Activated naive CD8-positive, alpha-beta T cell treated with anti-CD3 and anti-CD28 coated beads for 36 hours (primary cell): ENCODE measurements at regions not wholly inside any gene's neighbourhood (a gene's known extent, or its start where the extent isn't known, plus 50 kb on each side); places are given as distances from the start of the nearest gene placed in this dataset.
"Not testable (repeated sequence)": the region's sequence is repeated elsewhere in the genome, so short reads cannot be mapped to it uniquely, and the experiment has no call there.

Experiments used
- DNase-seq: peaks from one replicate; pipeline ENCODE4 v3.0.0; 2021
- H3K27ac Mint-ChIP-seq: one replicate; pipeline ENCODE4 v1.8.0; 2022; ENCODE audit warnings: mild to moderate bottlenecking, moderate library complexity, mixed read lengths
- H3K27me3 Mint-ChIP-seq: one replicate; pipeline ENCODE4 v1.8.0; 2022; ENCODE audit warnings: mild to moderate bottlenecking, mixed read lengths
- H3K36me3 Mint-ChIP-seq: one replicate; pipeline ENCODE4 v1.8.0; 2021; ENCODE audit warnings: mild to moderate bottlenecking, mixed read lengths
- H3K4me1 Mint-ChIP-seq: one replicate; pipeline ENCODE4 v1.8.0; 2021; ENCODE audit warnings: mixed read lengths
- H3K4me3 Mint-ChIP-seq: one replicate; pipeline ENCODE4 v1.8.0; 2022; ENCODE audit warnings: mild to moderate bottlenecking, moderate library complexity, mixed read lengths
- H3K9me3 Mint-ChIP-seq: one replicate; pipeline ENCODE4 v1.8.0; 2022; ENCODE audit warnings: mixed read lengths

DNA sequence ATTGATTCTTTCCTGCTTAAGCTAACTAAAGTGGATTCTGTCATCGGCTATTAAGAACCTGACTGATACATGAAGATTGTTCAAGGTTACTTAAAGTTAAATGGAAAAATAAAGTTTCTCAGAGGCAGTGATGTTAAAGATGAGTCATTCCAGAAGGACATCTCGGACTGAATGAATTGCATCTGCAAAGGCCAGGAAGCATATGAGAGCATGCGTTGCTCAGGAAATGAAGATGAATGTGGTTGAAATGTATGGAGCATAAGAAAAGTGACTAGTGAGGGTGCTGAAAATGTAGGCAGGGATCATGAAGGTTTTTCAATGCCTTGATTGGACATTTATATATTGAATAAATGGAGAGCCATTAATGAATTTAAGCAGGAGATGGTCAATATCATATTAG, 133.9 kb upstream of the GHITM start:
- Mint-ChIP-seq H3K9me3 (no peaks in the 10 kb centered on the region), H3K4me3 (no peak overlapping the region), H3K36me3 (no peaks in the 10 kb centered on the region), H3K4me1 (no peaks in the 10 kb centered on the region), H3K27me3 (peaks cover 21% of the 10 kb centered on the region), H3K27ac (no peak overlapping the region)
- no peak for DNase-seq

DNA sequence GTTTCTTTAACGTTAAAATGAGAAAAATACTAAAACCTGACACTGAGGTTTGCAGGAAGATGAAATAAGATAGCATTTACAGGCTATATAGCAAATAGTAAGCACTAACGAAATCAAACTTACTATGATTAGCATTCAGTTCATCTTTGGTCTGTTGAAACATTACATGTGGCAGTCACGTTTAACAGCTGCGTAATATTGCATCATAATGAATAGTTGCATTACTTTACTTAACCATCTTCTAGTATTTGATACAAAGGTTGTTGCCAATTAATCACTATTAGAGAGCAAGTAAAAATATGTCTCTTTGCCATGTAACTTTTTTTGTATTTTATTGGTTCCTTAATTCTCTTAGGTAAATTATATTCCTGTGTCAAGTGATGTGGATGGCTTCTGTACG, 131.8 kb upstream of the GHITM start:
- peaks cover 29% of the 10 kb centered on the region for H3K27me3 Mint-ChIP-seq
- no peak overlapping the region for H3K4me3 Mint-ChIP-seq
- H3K36me3 Mint-ChIP-seq, result no peaks in the 10 kb centered on the region
- no peaks in the 10 kb centered on the region for H3K4me1 Mint-ChIP-seq
- no peak overlapping the region for H3K27ac Mint-ChIP-seq
- no peak for DNase-seq
- H3K9me3 Mint-ChIP-seq, result no peaks in the 10 kb centered on the region

DNA sequence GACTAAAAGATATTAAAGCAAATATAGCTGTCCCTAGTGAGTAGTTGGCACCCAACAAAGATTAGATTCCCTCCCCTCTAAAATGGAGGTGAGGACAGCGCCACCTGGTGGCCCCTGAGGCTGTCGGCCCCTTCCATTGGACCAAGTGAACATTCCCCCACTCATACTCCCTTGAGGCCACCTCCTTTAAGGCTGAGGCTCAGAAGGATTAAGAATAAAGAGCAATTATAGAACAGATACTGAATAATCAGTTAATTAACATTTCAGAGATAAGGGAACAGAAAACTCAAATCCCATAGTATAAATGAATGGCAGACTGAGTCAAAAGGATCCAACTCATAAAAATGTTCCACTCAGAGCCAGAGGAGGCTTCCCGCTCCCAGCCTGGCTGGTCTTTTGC, 130.4 kb upstream of the GHITM start:
- Mint-ChIP-seq H3K36me3 (no peaks in the 10 kb centered on the region), H3K9me3 (no peaks in the 10 kb centered on the region), H3K27ac (no peak overlapping the region), H3K27me3 (peaks cover 31% of the 10 kb centered on the region), H3K4me3 (no peak overlapping the region), H3K4me1 (no peaks in the 10 kb centered on the region)
- DNase-seq, result peak; percentile 16

DNA sequence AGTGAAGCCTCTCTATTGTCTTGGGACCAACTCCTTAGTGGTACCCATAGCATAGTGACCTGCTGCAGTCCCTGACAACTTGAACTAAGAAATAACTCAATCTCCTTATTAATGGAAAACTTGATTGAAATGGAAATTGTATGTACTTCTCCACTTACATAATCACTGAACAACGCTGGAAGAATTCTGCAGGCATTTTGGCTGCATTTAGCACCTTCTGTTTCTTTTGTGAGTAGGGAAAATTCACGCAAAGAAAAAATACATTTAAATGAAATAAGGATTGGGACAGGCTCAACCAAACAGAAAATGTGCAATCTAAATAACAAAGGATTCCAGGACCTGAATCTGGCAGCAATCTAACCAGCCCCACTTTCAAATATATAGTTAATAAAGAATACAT, 126.9 kb upstream of the GHITM start:
- H3K4me3 Mint-ChIP-seq, result no peak overlapping the region

DNA sequence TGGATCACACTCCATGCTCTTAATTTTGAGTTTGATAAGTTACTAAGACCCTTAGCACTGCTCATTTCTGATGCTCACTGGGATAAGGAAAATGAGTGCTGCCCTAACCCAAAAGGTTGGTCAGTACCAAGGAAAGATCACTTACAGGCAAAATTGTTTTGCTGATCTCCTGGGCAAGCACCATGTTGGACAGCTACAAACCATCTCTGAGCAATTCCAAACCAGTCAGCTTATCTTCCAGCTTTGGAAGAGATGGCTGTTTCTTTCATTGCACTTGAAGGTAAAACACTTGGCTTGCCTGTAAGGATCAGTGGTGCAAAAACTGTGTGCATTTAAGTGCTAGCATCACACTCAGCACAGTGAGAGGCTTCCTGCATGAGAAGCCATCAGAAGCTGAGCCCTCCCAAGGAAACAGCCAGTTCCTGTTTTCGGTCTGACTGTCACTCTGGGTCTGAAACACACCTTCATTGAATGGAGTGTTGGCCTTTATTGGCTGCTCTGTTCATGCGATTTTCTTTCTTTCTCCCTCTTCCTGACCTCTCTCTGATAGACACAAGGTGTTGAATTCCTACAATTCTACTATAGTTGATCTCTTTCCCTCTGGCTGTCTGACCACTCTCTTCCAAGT, 126.4 kb upstream of the GHITM start:
- Mint-ChIP-seq H3K36me3 (no peaks in the 10 kb centered on the region), H3K4me1 (no peaks in the 10 kb centered on the region), H3K4me3 (no peak overlapping the region), H3K9me3 (no peaks in the 10 kb centered on the region), H3K27me3 (peaks cover 37% of the 10 kb centered on the region), H3K27ac (no peak overlapping the region)
- DNase-seq, result no peak

More for the DNA sequence above, 126.9 kb upstream of the GHITM start:
- Mint-ChIP-seq H3K27ac (no peak overlapping the region), H3K27me3 (peaks cover 36% of the 10 kb centered on the region), H3K36me3 (no peaks in the 10 kb centered on the region), H3K4me1 (no peaks in the 10 kb centered on the region), H3K9me3 (no peaks in the 10 kb centered on the region)
- DNase-seq, result no peak

- H3K36me3 Mint-ChIP-seq, result no peaks in the 10 kb centered on the region
- H3K27ac Mint-ChIP-seq, result no peak overlapping the region
- no peaks in the 10 kb centered on the region for H3K4me1 Mint-ChIP-seq
- H3K9me3 Mint-ChIP-seq, result no peaks in the 10 kb centered on the region
- H3K27me3 Mint-ChIP-seq, result peaks cover 16% of the 10 kb centered on the region
- no peak for DNase-seq
- no peak overlapping the region for H3K4me3 Mint-ChIP-seq
These were observed 123.3 kb upstream of the GHITM start for GRCh38 chr10:84015877-84016595.

GRCh38 chr10:84018826-84019225, 120.5 kb upstream of the GHITM start:
- H3K9me3 Mint-ChIP-seq, result peaks cover 12% of the 10 kb centered on the region
- H3K36me3 Mint-ChIP-seq, result no peaks in the 10 kb centered on the region
- DNase-seq, result no peak
- peaks cover 15% of the 10 kb centered on the region for H3K27me3 Mint-ChIP-seq
- H3K4me1 Mint-ChIP-seq, result no peaks in the 10 kb centered on the region
- H3K27ac Mint-ChIP-seq, result no peak overlapping the region
- H3K4me3 Mint-ChIP-seq, result no peak overlapping the region

GRCh38 chr10:84019854-84020458, 119.4 kb upstream of the GHITM start:
- not testable (repeated sequence) for DNase-seq, H3K27ac Mint-ChIP-seq

GRCh38 chr10:84026821-84027257, 112.5 kb upstream of the GHITM start:
- Mint-ChIP-seq H3K27ac (no peak overlapping the region), H3K4me1 (no peaks in the 10 kb centered on the region), H3K4me3 (no peak overlapping the region), H3K36me3 (no peaks in the 10 kb centered on the region), H3K9me3 (peaks cover 17% of the 10 kb centered on the region), H3K27me3 (peaks cover 3% of the 10 kb centered on the region)
- DNase-seq, result peak; percentile 8

More at GRCh38 chr10:84019854-84020458, 119.4 kb upstream of the GHITM start:
- not testable (repeated sequence) for H3K4me1 Mint-ChIP-seq, H3K27me3 Mint-ChIP-seq, H3K36me3 Mint-ChIP-seq, H3K4me3 Mint-ChIP-seq
- peaks cover 17% of the 10 kb centered on the region for H3K9me3 Mint-ChIP-seq

- H3K4me1 Mint-ChIP-seq, result no peaks in the 10 kb centered on the region
- H3K27me3 Mint-ChIP-seq, result no peaks in the 10 kb centered on the region
- no peak overlapping the region for H3K4me3 Mint-ChIP-seq
- no peak overlapping the region for H3K27ac Mint-ChIP-seq
- peaks cover 1% of the 10 kb centered on the region for H3K9me3 Mint-ChIP-seq
- DNase-seq, result no peak
- no peaks in the 10 kb centered on the region for H3K36me3 Mint-ChIP-seq
These were observed 109.5 kb upstream of the GHITM start for GRCh38 chr10:84029840-84030239.

DNA sequence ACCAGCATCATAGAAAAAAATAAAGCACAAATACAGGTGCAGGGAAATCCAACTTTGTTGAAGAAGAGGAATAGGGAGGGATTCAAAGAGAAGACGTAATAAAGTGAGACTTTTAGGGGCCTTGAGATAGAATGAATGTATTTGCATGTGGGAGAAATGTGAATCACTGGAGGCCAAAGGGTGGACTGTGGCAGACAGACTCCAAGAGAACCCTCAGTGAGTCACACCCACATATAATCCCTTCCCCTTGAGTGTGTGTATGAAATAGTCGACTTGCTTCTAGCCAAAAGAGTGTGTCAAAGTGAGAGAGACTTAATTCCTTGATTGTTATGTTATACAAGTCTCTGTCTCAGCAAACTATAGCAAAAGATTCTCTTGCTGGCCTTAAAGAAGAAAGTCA, 101.3 kb upstream of the GHITM start:
- no peaks in the 10 kb centered on the region for H3K4me1 Mint-ChIP-seq
- no peak for DNase-seq
- H3K4me3 Mint-ChIP-seq, result no peak overlapping the region
- peaks cover 9% of the 10 kb centered on the region for H3K27me3 Mint-ChIP-seq
- no peaks in the 10 kb centered on the region for H3K36me3 Mint-ChIP-seq
- H3K9me3 Mint-ChIP-seq, result peaks cover 1% of the 10 kb centered on the region
- no peak overlapping the region for H3K27ac Mint-ChIP-seq

DNA sequence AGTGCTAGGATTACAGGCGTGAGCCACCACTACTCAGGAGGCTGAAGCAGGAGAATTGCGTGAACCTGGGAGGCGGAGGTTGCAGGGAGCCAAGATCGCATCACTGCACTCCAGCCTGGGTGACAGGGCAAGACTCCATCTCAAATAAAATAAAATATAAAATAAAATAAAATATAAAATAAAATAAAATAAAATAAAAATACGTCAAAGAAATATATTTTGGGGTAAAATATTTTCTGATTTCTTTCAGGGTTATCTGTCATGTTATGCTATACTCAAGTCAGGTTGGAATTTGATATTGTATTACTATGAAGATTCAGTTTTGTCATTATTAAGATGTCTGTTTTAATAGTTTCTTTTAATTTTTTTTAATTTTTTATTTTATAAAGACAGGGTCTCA, 99.4 kb upstream of the GHITM start:
- H3K4me1 Mint-ChIP-seq, result no peaks in the 10 kb centered on the region
- no peaks in the 10 kb centered on the region for H3K36me3 Mint-ChIP-seq
- no peaks in the 10 kb centered on the region for H3K9me3 Mint-ChIP-seq
- no peak for DNase-seq
- H3K4me3 Mint-ChIP-seq, result no peak overlapping the region
- H3K27me3 Mint-ChIP-seq, result peaks cover 9% of the 10 kb centered on the region
- no peak overlapping the region for H3K27ac Mint-ChIP-seq

DNA sequence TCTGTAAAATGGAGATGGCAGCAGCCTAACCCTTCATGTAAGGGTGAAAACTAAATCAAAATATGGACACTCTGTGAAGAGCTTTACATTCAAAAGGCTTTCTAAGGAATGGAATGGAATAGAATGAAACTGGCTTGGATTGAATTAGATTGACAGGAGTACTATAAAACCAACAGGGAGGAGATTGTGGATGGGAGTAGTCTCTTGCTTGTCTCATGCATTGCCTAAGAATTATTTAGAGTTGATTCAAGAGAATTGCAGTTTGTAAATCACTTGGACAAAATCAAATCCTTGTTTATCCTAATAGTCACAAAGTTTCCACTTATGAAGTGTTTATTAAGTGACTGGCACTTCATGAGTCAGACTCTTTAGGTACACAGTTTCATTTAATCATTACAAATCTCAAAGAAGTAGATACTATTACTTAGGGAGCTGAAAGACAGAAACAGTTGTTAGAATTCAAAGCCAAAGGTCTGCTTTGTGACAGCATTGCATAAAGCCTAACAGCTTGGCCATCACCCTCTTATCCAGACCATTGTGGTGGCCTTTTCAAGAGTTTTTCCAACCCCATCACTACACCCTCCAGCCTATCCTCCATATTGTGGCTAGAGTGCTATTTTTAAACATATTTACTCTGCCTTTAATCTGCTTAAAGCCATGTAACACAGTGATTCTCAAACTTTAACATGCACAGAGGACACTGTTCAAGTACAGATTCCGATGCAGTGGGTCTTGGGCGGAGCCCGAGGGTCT, 91.9 kb upstream of the GHITM start:
- Mint-ChIP-seq H3K9me3 (no peaks in the 10 kb centered on the region), H3K27ac (no peak overlapping the region), H3K4me1 (no peaks in the 10 kb centered on the region), H3K4me3 (no peak overlapping the region), H3K36me3 (no peaks in the 10 kb centered on the region), H3K27me3 (peaks cover 10% of the 10 kb centered on the region)
- DNase-seq, result no peak

DNA sequence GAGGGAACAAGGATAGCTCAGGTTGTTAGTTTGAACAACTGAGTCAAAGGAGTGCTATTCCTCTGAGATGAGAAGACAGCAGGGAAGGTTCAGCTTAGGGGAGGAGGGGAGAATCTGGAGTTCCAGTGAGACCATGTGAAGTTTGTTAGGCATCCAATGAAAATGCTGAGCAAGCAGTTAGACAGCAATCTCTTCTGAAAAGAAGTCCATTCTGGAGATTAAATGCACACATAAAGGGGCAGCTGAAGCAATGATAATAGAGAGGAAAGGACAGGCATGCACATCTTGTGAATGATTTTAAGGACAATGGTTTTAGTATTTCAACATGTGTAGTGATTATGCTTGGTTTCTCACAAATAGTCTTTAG, 89.7 kb upstream of the GHITM start:
- H3K27me3 Mint-ChIP-seq, result peaks cover 10% of the 10 kb centered on the region
- no peak overlapping the region for H3K4me3 Mint-ChIP-seq
- no peak overlapping the region for H3K27ac Mint-ChIP-seq
- no peaks in the 10 kb centered on the region for H3K36me3 Mint-ChIP-seq
- no peaks in the 10 kb centered on the region for H3K9me3 Mint-ChIP-seq
- no peak for DNase-seq
- H3K4me1 Mint-ChIP-seq, result no peaks in the 10 kb centered on the region

GRCh38 chr10:84053626-84054025, 85.7 kb upstream of the GHITM start:
- Mint-ChIP-seq H3K27ac (no peak overlapping the region), H3K27me3 (peaks cover 4% of the 10 kb centered on the region), H3K4me3 (no peak overlapping the region), H3K4me1 (no peaks in the 10 kb centered on the region), H3K36me3 (no peaks in the 10 kb centered on the region), H3K9me3 (no peaks in the 10 kb centered on the region)
- DNase-seq, result no peak
